SJCRH30 (cell line): ENCODE measurements at regions not wholly inside any gene's neighbourhood (a gene's known extent, or its start where the extent isn't known, plus 50 kb on each side); places are given as distances from the start of the nearest gene placed in this dataset.

Experiments
- DNase-seq, 2 experiments: peaks; one replicate each; pipeline ENCODE4 v3.0.0-alpha.2; 2015 to 2020
- H3K27ac ChIP-seq: fragments of 250-450 bp; sonication (Bioruptor Pico); 2 replicates; pipeline ENCODE4 v1.5.1; 2020; ENCODE audit warnings: mild to moderate bottlenecking, moderate library complexity
- H3K27me3 ChIP-seq: fragments of 250-450 bp; sonication (Bioruptor Pico); 2 replicates; pipeline ENCODE4 v1.5.1; 2020; ENCODE audit warnings: mild to moderate bottlenecking, moderate library complexity
- H3K36me3 ChIP-seq: fragments of 250-450 bp; sonication (Bioruptor Pico); 2 replicates; pipeline ENCODE4 v1.5.1; 2020; ENCODE audit warnings: mild to moderate bottlenecking, moderate library complexity
- H3K4me1 ChIP-seq: fragments of 250-450 bp; sonication (Bioruptor Pico); 2 replicates; pipeline ENCODE4 v1.5.1; 2020; ENCODE audit warnings: mild to moderate bottlenecking, moderate library complexity
- H3K4me3 ChIP-seq: fragments of 250-450 bp; sonication (Bioruptor Pico); 2 replicates; pipeline ENCODE4 v1.5.1; 2020; ENCODE audit warnings: mild to moderate bottlenecking, moderate library complexity
- H3K9me3 ChIP-seq: fragments of 250-450 bp; sonication (Bioruptor Pico); replicated peaks from 2 replicates; pipeline ENCODE4 v1.5.1; 2020; ENCODE audit warnings: mild to moderate bottlenecking, moderate library complexity

DNA sequence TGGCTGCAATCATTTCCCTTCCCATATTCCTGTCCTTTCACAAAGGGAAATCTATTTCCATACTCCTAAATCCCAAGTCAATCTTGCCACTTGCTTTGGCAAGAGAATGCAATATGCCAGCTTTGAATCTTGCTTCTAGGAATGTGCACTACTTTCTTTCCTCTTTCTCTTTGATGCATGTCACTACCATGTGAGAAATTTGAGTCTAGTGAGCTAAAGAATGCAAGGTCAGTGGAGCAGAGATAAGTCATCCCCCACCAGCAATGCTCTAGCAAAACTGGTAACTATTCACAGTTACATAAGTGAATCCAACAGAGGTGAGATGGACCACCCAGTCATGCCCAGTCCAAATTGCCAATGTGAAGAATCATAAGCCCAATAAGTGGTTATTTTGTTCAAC, 910.4 kb downstream of the RAB28 start:
- Histone ChIP-seq H3K27ac (no peak overlapping the region), H3K4me1 (no peaks in the 10 kb centered on the region), H3K36me3 (no peaks in the 10 kb centered on the region), H3K27me3 (no peaks in the 10 kb centered on the region), H3K9me3 (no peaks in the 10 kb centered on the region), H3K4me3 (no peak overlapping the region)
- DNase-seq = no peak

DNA sequence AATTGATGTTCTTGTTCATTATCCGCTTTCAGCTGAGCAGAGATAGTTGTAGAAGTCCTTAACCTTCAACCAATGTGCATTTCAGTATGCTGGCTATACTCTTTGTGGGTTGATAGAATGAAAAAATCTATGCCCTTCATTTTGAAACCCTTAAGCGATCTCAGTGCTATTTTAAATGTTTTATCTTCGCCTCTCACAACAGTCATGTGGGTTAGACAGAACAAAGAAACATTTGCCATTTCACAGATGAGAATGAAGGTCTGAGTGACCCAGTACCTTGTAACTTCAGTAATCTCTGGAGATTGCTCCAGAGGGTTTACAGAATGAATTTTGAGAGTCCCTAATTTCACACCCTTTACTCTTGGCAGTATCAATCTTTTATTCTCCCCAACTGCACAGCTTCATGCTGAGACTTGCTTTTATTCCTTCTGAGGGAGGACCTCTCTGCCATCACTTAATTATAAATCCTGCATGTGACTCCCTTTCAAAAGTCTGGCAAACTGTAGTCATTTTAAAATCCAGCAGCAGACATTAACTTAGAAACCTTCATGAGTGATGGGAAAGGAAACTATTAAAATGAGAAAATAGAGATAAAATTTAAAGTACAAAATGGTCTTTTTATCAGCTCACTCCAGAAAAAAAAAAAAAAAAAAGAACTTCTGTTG, 921.5 kb downstream of the RAB28 start:
- no peak for DNase-seq
- Histone ChIP-seq H3K4me1 (no peaks in the 10 kb centered on the region), H3K27me3 (no peaks in the 10 kb centered on the region), H3K4me3 (no peak overlapping the region), H3K36me3 (no peaks in the 10 kb centered on the region), H3K9me3 (no peaks in the 10 kb centered on the region), H3K27ac (no peak overlapping the region)

DNA sequence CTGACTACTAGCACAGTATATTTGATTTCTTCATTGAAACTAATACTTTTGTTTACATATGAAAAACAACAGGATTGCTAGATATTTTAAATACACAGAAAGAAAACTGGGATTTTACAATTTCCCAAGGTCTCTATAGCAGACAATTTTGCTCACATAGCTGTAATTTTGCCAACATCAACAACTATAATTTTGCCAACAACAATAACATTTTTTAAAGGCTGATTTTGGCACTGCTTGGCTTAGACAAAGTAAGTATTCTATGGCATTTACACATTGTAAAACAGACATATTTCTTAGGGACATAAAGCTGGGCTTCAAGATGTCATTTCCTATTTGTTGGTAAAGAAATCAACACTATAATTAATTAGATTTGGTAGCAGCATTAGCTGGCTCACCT, 922.1 kb downstream of the RAB28 start:
- no peaks in the 10 kb centered on the region for H3K27me3 ChIP-seq

DNA sequence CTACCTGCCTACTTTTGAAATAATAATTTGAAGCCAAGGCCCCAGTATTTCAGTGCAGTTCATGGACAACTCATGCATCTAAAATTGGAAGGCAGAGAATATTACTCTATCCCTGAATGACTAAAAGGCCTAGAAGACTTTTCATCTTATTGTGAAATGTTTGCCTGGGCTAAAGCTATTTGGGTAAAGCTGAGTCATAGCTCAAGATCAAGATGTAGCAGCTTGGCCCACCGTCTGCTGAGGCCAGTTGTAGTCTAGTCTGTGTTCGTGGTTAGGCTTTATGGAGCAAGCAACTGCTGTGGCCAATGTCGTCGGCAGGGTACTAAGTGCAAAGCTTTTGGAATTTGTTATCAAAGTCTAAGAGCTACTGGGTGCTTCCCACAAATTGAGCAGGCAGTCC, 929.1 kb downstream of the RAB28 start:
- no peaks in the 10 kb centered on the region for H3K9me3 ChIP-seq
- peak; percentile 8 to 12 for DNase-seq
- no peaks in the 10 kb centered on the region for H3K36me3 ChIP-seq
- H3K4me1 ChIP-seq = no peaks in the 10 kb centered on the region
- no peaks in the 10 kb centered on the region for H3K27me3 ChIP-seq
- H3K4me3 ChIP-seq = no peak overlapping the region
- no peak overlapping the region for H3K27ac ChIP-seq

More for the DNA sequence above, 922.1 kb downstream of the RAB28 start:
- DNase-seq = no peak
- Histone ChIP-seq H3K4me3 (no peak overlapping the region), H3K4me1 (no peaks in the 10 kb centered on the region), H3K9me3 (no peaks in the 10 kb centered on the region), H3K36me3 (no peaks in the 10 kb centered on the region), H3K27ac (no peak overlapping the region)

DNA sequence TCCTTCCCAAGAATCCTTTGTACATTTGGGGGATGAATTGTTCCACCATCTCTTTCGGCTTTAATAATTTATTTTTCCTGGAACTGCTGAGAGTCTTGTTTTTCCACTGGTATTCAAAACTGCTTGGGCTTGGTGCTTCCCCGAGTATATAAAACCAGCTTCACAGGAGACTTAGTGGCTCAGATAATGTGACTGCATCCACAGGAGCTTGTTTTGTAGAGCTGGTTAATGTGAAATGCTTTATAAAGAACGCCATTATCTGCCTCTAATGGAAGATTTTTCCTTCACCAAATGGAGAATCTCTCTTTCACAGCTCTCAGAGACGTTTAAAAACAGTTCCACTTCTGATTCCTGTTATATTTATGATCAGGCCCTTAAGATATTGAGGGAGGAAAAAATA, 935.5 kb downstream of the RAB28 start:
- no peak overlapping the region for H3K27ac ChIP-seq

DNA sequence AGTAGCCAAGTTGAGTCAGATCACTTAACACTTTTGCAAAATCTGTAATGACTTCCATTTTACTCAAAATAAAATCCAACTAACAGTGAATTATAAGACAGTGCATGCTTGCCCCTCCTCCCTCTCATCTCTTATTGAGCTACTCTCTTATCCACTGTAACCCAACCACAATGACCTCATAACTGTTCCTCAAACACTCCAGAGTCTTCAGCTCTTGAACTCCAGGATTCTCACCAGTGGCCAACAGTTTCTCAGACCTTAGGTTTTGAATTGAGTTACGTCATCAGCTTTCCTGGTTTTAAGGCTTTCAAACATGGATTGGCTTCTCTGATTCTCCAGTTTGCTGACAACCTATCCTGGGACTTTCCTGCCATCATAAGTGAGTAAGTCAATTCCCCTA, 938.3 kb downstream of the RAB28 start:
- Histone ChIP-seq H3K27ac (no peak overlapping the region), H3K27me3 (no peaks in the 10 kb centered on the region; the same call in 1 of the 2 replicates), H3K9me3 (no peaks in the 10 kb centered on the region), H3K36me3 (no peaks in the 10 kb centered on the region), H3K4me3 (no peak overlapping the region), H3K4me1 (no peaks in the 10 kb centered on the region)
- DNase-seq = no peak

More for the DNA sequence above, 935.5 kb downstream of the RAB28 start:
- Histone ChIP-seq H3K4me1 (no peaks in the 10 kb centered on the region), H3K27me3 (no peaks in the 10 kb centered on the region; the same call in 1 of the 2 replicates), H3K36me3 (no peaks in the 10 kb centered on the region), H3K4me3 (no peak overlapping the region), H3K9me3 (no peaks in the 10 kb centered on the region)
- DNase-seq = no peak

DNA sequence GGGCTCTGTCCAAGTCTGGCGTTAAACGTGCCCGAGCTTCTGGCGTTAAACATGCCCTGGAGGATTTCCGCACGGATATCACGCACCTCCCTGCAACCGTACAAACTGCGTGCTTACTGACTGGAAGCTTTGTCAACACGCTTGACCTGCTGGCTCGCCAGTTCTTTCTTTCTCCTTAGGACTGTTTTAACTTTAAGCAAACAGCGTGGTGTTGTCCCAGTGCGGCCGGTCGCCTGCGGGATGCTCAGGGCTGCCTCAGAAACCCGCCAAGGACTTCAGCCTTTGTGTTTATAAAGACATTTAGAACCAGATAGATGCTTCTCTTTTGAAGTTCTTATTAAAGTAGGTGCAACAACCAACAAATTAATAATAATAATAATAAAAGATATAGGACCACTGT, 946.0 kb downstream of the RAB28 start:
- Histone ChIP-seq H3K9me3 (no peaks in the 10 kb centered on the region), H3K4me3 (no peak overlapping the region), H3K36me3 (no peaks in the 10 kb centered on the region), H3K27ac (no peak overlapping the region), H3K4me1 (no peaks in the 10 kb centered on the region), H3K27me3 (no peaks in the 10 kb centered on the region)
- DNase-seq = no peak

DNA sequence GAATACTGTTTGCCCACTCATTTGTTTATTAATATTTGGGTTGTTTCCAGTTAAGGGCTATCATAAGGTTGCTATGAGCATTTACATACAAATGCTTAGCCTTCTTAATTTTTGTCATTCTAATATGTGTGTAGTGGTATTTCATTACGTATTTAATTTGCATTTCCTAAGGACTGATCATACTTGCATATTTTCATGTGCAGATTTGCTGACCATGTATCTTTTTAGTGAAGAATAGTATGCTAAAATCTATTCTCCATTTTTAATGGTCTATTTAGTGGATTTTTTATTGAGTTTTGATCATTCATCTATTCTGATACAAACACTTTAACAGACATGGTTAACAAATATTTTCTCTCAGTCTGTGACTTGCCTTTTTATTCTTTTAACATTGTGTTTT, 949.5 kb downstream of the RAB28 start:
- no peak overlapping the region for H3K27ac ChIP-seq
- no peaks in the 10 kb centered on the region for H3K9me3 ChIP-seq
- DNase-seq = no peak
- no peaks in the 10 kb centered on the region for H3K36me3 ChIP-seq
- no peaks in the 10 kb centered on the region for H3K27me3 ChIP-seq
- no peak overlapping the region for H3K4me3 ChIP-seq
- H3K4me1 ChIP-seq = no peaks in the 10 kb centered on the region

DNA sequence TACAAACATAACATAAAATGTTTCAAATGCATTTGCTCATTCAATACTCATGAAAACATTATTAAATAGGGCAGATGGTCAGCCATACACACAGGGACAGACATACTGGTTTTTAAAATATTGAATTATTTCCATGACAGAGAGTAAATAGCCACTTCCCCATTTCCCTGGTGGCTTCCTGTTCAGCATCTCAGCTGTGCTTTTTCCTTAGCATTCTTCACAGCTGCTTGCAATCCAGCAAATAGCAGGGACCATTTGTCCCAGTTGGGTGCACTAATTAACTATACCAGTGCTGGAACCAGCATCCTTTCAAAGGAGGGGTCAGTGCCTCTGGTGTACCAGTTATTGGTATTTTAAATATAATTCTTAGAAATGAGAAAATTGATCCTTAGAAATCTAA, 964.7 kb downstream of the RAB28 start:
- Histone ChIP-seq H3K36me3 (no peaks in the 10 kb centered on the region), H3K9me3 (no peaks in the 10 kb centered on the region), H3K27me3 (no peaks in the 10 kb centered on the region), H3K4me3 (no peak overlapping the region), H3K4me1 (no peaks in the 10 kb centered on the region), H3K27ac (no peak overlapping the region)
- DNase-seq = no peak

DNA sequence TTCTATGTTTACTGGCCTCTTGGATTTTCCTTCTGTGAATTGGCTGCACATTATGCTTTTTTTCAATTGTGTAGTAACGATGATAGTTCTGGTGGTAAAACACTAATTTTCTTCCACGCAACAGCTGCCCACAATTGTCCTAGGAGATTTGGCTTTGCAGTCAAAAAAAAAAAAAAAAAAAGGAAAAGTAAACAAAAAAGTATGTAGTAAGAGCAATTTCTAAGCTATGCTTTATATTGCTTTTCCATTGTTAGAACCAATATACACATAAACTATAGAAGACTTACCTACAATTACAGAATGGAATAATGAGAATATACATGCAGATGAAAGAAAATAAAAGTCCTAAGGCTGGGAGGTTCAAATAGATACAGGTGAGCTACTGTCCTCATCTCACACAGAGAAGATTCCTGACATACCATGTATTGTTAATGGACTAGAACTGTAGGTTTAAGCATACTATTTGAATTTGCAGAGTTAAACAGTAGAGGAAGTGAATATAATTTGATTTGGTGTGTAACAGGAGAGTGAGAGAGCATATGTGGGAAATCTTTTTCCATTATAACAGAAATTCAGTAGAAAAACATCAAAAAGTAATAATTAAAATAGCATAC, 976.2 kb downstream of the RAB28 start:
- no peaks in the 10 kb centered on the region for H3K9me3 ChIP-seq
- no peak overlapping the region for H3K27ac ChIP-seq
- DNase-seq = no peak
- H3K36me3 ChIP-seq = no peaks in the 10 kb centered on the region
- H3K4me1 ChIP-seq = 0 out of 2 replicates have a peak, but pooled peaks cover 3% of the 10 kb centered on the region
- H3K4me3 ChIP-seq = no peak overlapping the region
- H3K27me3 ChIP-seq = no peaks in the 10 kb centered on the region

DNA sequence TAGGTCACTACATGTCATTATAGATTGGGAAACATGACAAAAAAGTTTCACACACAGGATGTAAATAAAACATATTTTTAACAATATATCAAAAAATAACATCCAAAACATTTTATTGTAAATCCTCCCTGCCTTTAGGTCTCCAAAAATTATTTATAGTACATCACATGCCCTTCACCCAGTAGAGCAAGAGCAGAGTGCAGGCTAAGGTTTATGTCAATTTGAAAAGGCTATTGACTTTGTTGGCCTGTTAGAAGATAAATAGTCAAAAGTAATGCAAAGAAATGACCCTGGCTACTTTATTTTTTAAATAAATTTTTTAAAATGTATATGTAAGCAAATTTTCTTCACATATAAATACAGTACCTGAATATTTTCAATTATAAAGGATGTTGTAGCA, 983.7 kb downstream of the RAB28 start:
- DNase-seq = no peak
- Histone ChIP-seq H3K9me3 (no peaks in the 10 kb centered on the region), H3K27me3 (no peaks in the 10 kb centered on the region), H3K36me3 (no peaks in the 10 kb centered on the region), H3K27ac (no peak overlapping the region), H3K4me1 (no peaks in the 10 kb centered on the region), H3K4me3 (no peak overlapping the region)

DNA sequence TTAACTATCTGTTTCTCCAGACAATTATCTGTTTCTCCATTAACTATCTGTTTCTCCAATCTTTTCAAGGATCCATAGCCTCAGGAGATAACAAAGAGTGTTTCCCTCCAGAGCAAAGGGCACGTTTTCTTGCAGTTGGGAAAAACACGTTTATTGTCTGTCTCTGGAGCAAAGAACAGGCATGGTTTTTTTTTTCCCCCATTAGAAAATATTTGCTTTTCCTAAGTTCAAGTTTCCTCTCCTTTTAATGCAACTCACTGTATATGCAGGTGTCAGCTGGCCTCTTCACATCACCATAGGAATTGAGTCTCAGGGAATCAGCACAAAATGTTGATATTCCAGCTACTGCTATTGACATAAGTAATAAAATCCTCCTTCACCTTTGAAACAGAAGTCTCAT, 984.4 kb downstream of the RAB28 start:
- Histone ChIP-seq H3K27me3 (no peaks in the 10 kb centered on the region), H3K27ac (no peak overlapping the region), H3K4me1 (no peaks in the 10 kb centered on the region), H3K9me3 (no peaks in the 10 kb centered on the region), H3K36me3 (no peaks in the 10 kb centered on the region), H3K4me3 (no peak overlapping the region)
- no peak for DNase-seq

DNA sequence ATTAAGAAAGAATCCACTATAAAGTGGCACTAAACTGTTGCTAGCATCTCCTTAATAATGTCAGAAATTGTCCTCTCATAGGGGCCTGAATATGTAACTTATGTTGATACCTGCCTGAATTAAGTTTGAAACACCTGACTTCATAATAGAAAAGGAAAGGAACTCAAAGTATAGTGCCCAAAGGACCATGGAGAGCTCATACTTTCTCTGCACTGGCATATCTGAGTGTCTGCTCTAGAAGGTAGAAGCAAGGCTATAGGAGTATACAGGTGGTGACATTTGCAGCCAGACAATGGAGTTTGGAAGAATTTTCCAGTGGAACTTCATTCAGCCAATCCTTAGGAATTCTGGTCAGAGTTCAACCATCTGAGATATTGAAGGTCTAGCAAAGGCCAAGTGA, 988.9 kb downstream of the RAB28 start:
- no peaks in the 10 kb centered on the region for H3K27me3 ChIP-seq
- DNase-seq = no peak
- no peak overlapping the region for H3K4me3 ChIP-seq
- no peaks in the 10 kb centered on the region for H3K36me3 ChIP-seq
- no peaks in the 10 kb centered on the region for H3K4me1 ChIP-seq
- no peaks in the 10 kb centered on the region for H3K9me3 ChIP-seq
- H3K27ac ChIP-seq = no peak overlapping the region

DNA sequence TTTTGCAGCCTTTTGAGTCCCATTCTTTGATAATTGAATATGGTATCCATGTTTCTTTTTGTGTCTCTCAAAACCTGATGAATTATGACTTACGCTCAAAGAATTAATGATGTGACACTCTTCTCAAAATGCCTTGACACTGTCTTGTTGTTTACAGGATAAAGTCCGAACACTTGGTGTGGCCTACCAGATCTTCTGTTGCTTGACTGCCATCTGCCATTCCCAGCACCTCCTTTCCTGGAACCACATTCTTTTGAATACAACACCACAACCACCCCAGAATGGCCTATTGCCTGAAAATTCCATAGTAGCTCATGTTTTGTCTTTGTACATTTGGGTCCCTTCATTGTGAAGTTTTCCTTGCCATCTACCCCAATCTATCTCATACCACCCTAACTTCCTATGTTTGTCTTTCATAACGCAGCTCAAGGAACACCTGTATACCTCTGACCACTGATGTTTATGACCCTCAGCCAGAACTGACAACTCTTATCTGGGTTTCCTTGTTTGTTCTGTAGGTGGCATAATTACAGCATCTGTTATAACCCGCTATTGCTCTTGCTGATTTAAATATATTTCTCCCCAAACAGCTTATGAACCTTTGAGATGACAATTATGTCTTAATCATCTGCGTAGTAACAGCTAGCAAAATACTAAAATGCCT, 991.3 kb downstream of the RAB28 start:
- H3K9me3 ChIP-seq = no peaks in the 10 kb centered on the region
- DNase-seq = no peak
- H3K27me3 ChIP-seq = no peaks in the 10 kb centered on the region
- H3K4me1 ChIP-seq = no peaks in the 10 kb centered on the region
- no peaks in the 10 kb centered on the region for H3K36me3 ChIP-seq
- H3K27ac ChIP-seq = no peak overlapping the region
- no peak overlapping the region for H3K4me3 ChIP-seq

DNA sequence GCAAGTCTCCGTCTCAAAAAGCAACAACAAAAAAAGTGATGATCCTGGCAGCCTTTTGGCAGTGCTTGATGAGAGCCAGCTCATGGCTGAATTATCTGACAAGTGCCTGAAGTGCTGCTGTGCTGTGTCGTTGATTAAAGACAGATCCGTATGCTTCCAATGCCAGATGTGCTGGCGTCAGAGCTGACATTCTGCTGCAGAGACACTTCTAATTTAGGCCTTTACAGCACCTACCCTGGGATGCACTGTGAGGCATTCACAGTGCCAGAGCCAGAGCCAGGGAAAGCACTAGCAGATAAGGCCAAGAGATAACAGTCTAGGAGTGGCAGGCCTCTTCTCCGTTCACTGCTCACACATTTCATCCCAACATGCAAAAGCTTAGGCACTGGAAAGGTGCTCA, 995.5 kb downstream of the RAB28 start:
- H3K27ac ChIP-seq = no peak overlapping the region
- no peaks in the 10 kb centered on the region for H3K36me3 ChIP-seq
- no peak for DNase-seq
- no peaks in the 10 kb centered on the region for H3K9me3 ChIP-seq
- H3K4me1 ChIP-seq = no peaks in the 10 kb centered on the region
- H3K4me3 ChIP-seq = no peak overlapping the region
- no peaks in the 10 kb centered on the region for H3K27me3 ChIP-seq

DNA sequence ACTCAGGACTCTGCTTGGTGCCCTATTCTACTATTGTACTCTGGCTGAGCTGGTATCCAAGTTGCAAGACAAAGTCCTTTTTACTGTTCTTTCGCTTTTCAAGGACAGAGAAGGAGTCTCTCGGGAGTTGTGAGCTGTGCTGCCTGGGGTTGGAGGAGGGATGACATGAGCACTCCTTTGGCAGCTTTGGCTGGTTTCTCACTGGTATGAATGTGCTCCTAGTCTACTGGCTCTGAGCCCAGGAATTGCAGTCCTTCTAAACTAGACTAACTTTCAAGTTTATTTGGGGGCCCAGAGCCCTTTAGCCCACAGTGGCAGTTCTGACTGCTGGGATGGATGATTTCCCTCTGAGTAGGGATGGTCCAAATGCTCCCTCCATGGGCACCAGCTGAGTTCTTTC, 997.1 kb downstream of the RAB28 start:
- H3K4me1 ChIP-seq = no peaks in the 10 kb centered on the region
- no peaks in the 10 kb centered on the region for H3K36me3 ChIP-seq
- H3K9me3 ChIP-seq = no peaks in the 10 kb centered on the region
- DNase-seq = no peak
- H3K27me3 ChIP-seq = no peaks in the 10 kb centered on the region
- H3K27ac ChIP-seq = no peak overlapping the region
- no peak overlapping the region for H3K4me3 ChIP-seq
